ENCODE measurements at regions not wholly inside any gene's neighbourhood (a gene's known extent, or its start where the extent isn't known, plus 50 kb on each side); places are given as distances from the start of the nearest gene placed in this dataset.

DNA sequence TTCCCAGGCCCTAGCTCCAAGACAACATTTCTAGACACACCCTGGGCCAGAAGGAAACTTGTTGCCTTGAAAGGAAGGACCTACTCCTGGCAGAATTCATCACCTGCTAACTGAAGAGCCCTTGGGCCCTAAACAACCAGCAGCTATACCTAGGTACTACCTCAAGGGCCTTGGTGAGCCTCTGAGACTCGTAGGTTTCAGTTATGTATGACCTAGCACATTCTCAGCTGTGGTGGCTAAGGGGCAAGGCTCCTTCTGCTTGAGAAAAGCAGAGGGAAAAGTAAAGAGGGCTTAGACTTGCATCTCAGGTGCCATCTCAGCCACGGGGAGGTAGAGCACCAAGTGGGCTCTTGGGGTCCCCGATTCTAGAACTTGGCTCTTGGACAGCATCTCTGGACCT lies 132.3 kb upstream of the NHSL1 start:
- H3K9me3 Mint-ChIP-seq, result no peaks in the 10 kb centered on the region
- H3K36me3 ChIP-seq (ENCODE audit: insufficient read depth, low read length), result no peaks in the 10 kb centered on the region
- ChIA-PET POLR2A (no interaction called here), CTCF (no interaction called here)
- no peak overlapping the region for H3K27ac ChIP-seq (ENCODE audit: low read depth in 1 of 2, low read length in 2 of 2)
- ATAC-seq (ENCODE audit: poor library complexity), result no peak
- peaks cover 32% of the 10 kb centered on the region for H3K27me3 Mint-ChIP-seq
- TF ChIP-seq, protein P1, sequence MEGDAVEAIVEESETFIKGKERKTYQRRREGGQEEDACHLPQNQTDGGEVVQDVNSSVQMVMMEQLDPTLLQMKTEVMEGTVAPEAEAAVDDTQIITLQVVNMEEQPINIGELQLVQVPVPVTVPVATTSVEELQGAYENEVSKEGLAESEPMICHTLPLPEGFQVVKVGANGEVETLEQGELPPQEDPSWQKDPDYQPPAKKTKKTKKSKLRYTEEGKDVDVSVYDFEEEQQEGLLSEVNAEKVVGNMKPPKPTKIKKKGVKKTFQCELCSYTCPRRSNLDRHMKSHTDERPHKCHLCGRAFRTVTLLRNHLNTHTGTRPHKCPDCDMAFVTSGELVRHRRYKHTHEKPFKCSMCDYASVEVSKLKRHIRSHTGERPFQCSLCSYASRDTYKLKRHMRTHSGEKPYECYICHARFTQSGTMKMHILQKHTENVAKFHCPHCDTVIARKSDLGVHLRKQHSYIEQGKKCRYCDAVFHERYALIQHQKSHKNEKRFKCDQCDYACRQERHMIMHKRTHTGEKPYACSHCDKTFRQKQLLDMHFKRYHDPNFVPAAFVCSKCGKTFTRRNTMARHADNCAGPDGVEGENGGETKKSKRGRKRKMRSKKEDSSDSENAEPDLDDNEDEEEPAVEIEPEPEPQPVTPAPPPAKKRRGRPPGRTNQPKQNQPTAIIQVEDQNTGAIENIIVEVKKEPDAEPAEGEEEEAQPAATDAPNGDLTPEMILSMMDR (IDR thresholded peaks at IDR 0.05), result no peak
- H3K4me1 ChIP-seq (ENCODE audit: insufficient read depth, low read length), result no peaks in the 10 kb centered on the region
- no peak overlapping the region for H3K4me3 Mint-ChIP-seq
- intact Hi-C loops (cut with DNase I, micrococcal nuclease), result no loop called here
- H3K36me3 Mint-ChIP-seq (ENCODE audit: low read depth), result no peaks in the 10 kb centered on the region
- H3K27me3 ChIP-seq (ENCODE audit: control insufficient read depth in 1 of 2, insufficient read depth in 2 of 2, low read length in 2 of 2), result no peaks in the 10 kb centered on the region
- H3K4me3 ChIP-seq (ENCODE audit: low read length), result no peak overlapping the region
- no peak for DNase-seq
- no peaks in the 10 kb centered on the region for H3K4me1 Mint-ChIP-seq (ENCODE audit: low read depth)
- peaks cover 0 to 10% of the 10 kb centered on the region in 2 experiments for H3K9me3 ChIP-seq (ENCODE audit: control insufficient read depth in 1 of 2, insufficient read depth in 1 of 2, low read length in 2 of 2)
- H3K27ac Mint-ChIP-seq, result no peak overlapping the region

- DNase-seq (no peak), ATAC-seq (ENCODE audit: poor library complexity) (no peak)
- ChIA-PET CTCF (no interaction called here), POLR2A (no interaction called here)
- H3K27ac Mint-ChIP-seq, result no peak overlapping the region
- TF ChIP-seq, protein P1 (IDR thresholded peaks at IDR 0.05), result no peak
- H3K9me3 ChIP-seq (ENCODE audit: control insufficient read depth in 1 of 2, insufficient read depth in 1 of 2, low read length in 2 of 2), result no peaks in the 10 kb centered on the region
- H3K27me3 Mint-ChIP-seq, result peaks cover 15% of the 10 kb centered on the region
- no peaks in the 10 kb centered on the region for H3K27me3 ChIP-seq (ENCODE audit: control insufficient read depth in 1 of 2, insufficient read depth in 2 of 2, low read length in 2 of 2)
- no peak overlapping the region for H3K4me3 Mint-ChIP-seq
- no peaks in the 10 kb centered on the region for H3K4me1 Mint-ChIP-seq (ENCODE audit: low read depth)
- H3K27ac ChIP-seq (ENCODE audit: low read depth in 1 of 2, low read length in 2 of 2), result no peak overlapping the region
- H3K9me3 Mint-ChIP-seq, result no peaks in the 10 kb centered on the region
- H3K36me3 ChIP-seq (ENCODE audit: insufficient read depth, low read length), result no peaks in the 10 kb centered on the region
- H3K4me3 ChIP-seq (ENCODE audit: low read length), result no peak overlapping the region
- intact Hi-C loops (cut with DNase I, micrococcal nuclease), result no loop called here
- no peaks in the 10 kb centered on the region for H3K4me1 ChIP-seq (ENCODE audit: insufficient read depth, low read length)
- H3K36me3 Mint-ChIP-seq (ENCODE audit: low read depth), result no peaks in the 10 kb centered on the region
Observed at GRCh38 chr6:138637822-138638221, 135.7 kb upstream of the CCDC28A start.

- no peak overlapping the region for H3K4me3 Mint-ChIP-seq
Observed at GRCh38 chr6:138638604-138639003, 135.0 kb upstream of the CCDC28A start.

More at GRCh38 chr6:138638604-138639003, 135.0 kb upstream of the CCDC28A start:
- Mint-ChIP-seq H3K27ac (no peak overlapping the region), H3K9me3 (no peaks in the 10 kb centered on the region), H3K36me3 (ENCODE audit: low read depth) (no peaks in the 10 kb centered on the region), H3K27me3 (peaks cover 14% of the 10 kb centered on the region), H3K4me1 (ENCODE audit: low read depth) (no peaks in the 10 kb centered on the region)
- no peak for ATAC-seq (ENCODE audit: poor library complexity)
- TF ChIP-seq, protein P1 (IDR thresholded peaks at IDR 0.05), result no peak
- ChIA-PET POLR2A (no interaction called here), CTCF (no interaction called here)
- Histone ChIP-seq H3K4me1 (ENCODE audit: insufficient read depth, low read length) (no peaks in the 10 kb centered on the region), H3K27me3 (ENCODE audit: control insufficient read depth in 1 of 2, insufficient read depth in 2 of 2, low read length in 2 of 2) (no peaks in the 10 kb centered on the region), H3K9me3 (ENCODE audit: control insufficient read depth in 1 of 2, insufficient read depth in 1 of 2, low read length in 2 of 2) (no peaks in the 10 kb centered on the region), H3K36me3 (ENCODE audit: insufficient read depth, low read length) (no peaks in the 10 kb centered on the region), H3K4me3 (ENCODE audit: low read length) (no peak overlapping the region), H3K27ac (ENCODE audit: low read depth in 1 of 2, low read length in 2 of 2) (no peak overlapping the region)
- no peak for DNase-seq
- intact Hi-C loops (cut with DNase I, micrococcal nuclease), result no loop called here

All from CD4-positive, alpha-beta T cell (primary cell).